ENCODE measurements at regions not wholly inside any gene's neighbourhood (a gene's known extent, or its start where the extent isn't known, plus 50 kb on each side); places are given as distances from the start of the nearest gene placed in this dataset.

DNA sequence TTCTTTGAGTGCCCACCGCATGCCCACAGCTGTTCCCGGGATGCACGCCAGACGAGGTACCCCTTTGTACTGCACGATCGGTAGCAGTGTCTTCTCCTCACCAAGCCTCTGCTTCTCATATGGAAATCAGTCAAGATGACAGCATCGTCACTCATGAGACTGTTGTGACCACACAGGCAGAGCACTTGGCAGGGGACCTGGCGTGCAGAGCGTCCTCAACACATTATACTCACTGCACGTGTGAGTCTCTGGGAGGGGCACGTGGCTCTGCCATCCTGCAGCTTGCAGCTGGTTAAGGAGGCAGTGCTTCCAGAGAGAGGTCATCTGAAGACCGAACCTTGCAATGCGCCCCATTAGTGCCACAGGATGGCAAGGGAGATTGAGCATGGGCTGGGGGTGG lies 266.8 kb downstream of the NPHP4 start (continued):
- TF ChIP-seq, protein P1, sequence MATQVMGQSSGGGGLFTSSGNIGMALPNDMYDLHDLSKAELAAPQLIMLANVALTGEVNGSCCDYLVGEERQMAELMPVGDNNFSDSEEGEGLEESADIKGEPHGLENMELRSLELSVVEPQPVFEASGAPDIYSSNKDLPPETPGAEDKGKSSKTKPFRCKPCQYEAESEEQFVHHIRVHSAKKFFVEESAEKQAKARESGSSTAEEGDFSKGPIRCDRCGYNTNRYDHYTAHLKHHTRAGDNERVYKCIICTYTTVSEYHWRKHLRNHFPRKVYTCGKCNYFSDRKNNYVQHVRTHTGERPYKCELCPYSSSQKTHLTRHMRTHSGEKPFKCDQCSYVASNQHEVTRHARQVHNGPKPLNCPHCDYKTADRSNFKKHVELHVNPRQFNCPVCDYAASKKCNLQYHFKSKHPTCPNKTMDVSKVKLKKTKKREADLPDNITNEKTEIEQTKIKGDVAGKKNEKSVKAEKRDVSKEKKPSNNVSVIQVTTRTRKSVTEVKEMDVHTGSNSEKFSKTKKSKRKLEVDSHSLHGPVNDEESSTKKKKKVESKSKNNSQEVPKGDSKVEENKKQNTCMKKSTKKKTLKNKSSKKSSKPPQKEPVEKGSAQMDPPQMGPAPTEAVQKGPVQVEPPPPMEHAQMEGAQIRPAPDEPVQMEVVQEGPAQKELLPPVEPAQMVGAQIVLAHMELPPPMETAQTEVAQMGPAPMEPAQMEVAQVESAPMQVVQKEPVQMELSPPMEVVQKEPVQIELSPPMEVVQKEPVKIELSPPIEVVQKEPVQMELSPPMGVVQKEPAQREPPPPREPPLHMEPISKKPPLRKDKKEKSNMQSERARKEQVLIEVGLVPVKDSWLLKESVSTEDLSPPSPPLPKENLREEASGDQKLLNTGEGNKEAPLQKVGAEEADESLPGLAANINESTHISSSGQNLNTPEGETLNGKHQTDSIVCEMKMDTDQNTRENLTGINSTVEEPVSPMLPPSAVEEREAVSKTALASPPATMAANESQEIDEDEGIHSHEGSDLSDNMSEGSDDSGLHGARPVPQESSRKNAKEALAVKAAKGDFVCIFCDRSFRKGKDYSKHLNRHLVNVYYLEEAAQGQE (IDR thresholded peaks at IDR 0.05; ENCODE audit: low read depth, low read length): no peak
- TF ChIP-seq PKNOX1 (IDR thresholded peaks at IDR 0.05): no peak

DNA sequence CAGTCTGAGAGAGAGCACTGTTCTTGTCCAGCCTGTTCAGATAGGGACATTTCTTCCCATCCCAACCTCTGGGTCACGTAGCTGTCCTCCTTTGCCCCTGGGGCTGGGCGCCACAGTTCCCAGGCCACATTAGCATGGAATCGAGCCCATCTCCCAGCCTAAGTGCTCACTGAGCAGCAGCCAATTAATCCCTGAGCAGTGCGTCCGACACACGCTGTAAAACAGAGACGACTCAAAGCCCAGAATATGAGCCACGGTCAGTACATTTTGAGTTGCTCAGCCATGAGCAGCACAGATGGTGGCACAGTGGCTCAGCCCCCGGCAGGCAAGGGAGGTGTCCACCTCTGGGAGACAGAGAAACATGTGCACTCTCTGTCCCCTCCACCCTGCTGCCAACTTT lies 267.4 kb downstream of the NPHP4 start:
- ChIA-PET RAD21 (ENCODE audit: unreplicated experiment) (no interaction called here), SMC1A (ENCODE audit: uncharacterized antibody, unreplicated experiment) (no interaction called here), CTCF (no interaction called here), POLR2A (no interaction called here)
- in situ Hi-C loops (cut with MboI) (no loop called here), intact Hi-C loops (cut with micrococcal nuclease; ENCODE audit: unreplicated experiment) (no loop called here)
- no peaks in the 10 kb centered on the region for H4K20me1 ChIP-seq (ENCODE audit: control insufficient read depth, insufficient read depth)
- no peaks in the 10 kb centered on the region for H3K9me3 ChIP-seq (replicated peaks; ENCODE audit: control insufficient read depth, insufficient read depth, low read length)
- no peak overlapping the region for H3K4me3 ChIP-seq
- ATAC-seq (no peak), DNase-seq (ENCODE audit: low read depth, low spot score) (no peak), FAIRE-seq (no peak)
- no peak overlapping the region for H3K4me2 ChIP-seq (ENCODE audit: control insufficient read depth, insufficient read depth)
- BruUV-seq (replicated peaks): no TSS peak
- H3K36me3 ChIP-seq (ENCODE audit: control insufficient read depth in 2 of 2, insufficient read depth in 2 of 2, low read length in 1 of 2): no peaks in the 10 kb centered on the region
- H3K27me3 ChIP-seq (replicated peaks in 1 of 2; ENCODE audit: control insufficient read depth in 2 of 2, insufficient read depth in 2 of 2, low read length in 1 of 2): peaks cover 0 to 1% of the 10 kb centered on the region in 2 experiments; a peak in 1 of 4 replicates
- H3K4me1 ChIP-seq (ENCODE audit: control insufficient read depth, insufficient read depth, low read length): no peaks in the 10 kb centered on the region
- H3K27ac ChIP-seq (ENCODE audit: control insufficient read depth, insufficient read depth): no peak overlapping the region
- WGBS (ENCODE audit: insufficient coverage, insufficient replicate concordance, low lambda C conversion rate, missing lambda C conversion rate): 27% methylated on average over 9 of the region's 9 CpGs
- H3K9ac ChIP-seq (ENCODE audit: control insufficient read depth, insufficient read depth, low read length): no peak overlapping the region
- H2AFZ ChIP-seq (ENCODE audit: control insufficient read depth, low read depth, low read length): no peak overlapping the region
- TF ChIP-seq HDGF (IDR thresholded peaks at IDR 0.05) (no peak), TBL1XR1 (IDR thresholded peaks at IDR 0.05; ENCODE audit: low read depth, low read length) (no peak), SUPT20H (IDR thresholded peaks at IDR 0.05; ENCODE audit: borderline replicate concordance, control insufficient read depth, low read depth, low read length) (no peak), ZNF592 (IDR thresholded peaks at IDR 0.05) (no peak), MEF2A (IDR thresholded peaks at IDR 0.05; ENCODE audit: insufficient read depth, low read depth, low read length) (no peak), SP1 (IDR thresholded peaks at IDR 0.05; ENCODE audit: low read depth, low read length) (no peak)
- H3K79me2 ChIP-seq (ENCODE audit: control insufficient read depth, insufficient read depth, low read length): no peaks in the 10 kb centered on the region
